CD4-positive, alpha-beta T cell treated with Interleukin-2 at 100 ng/mL for 4 hours (primary cell): ENCODE measurements at regions not wholly inside any gene's neighbourhood (a gene's known extent, or its start where the extent isn't known, plus 50 kb on each side); places are given as distances from the start of the nearest gene placed in this dataset.

ENCODE experiments used
- DNase-seq: peaks from one replicate; pipeline ENCODE4 v3.0.0-alpha.2; 2020; ENCODE audit warnings: low spot score

- peak; percentile 38 for DNase-seq
Measured at GRCh38 chr2:8455236-8456150, 226.4 kb upstream of the ID2 start.

- peak; percentile 62 for DNase-seq
Measured at GRCh38 chr2:8456151-8457091, 225.4 kb upstream of the ID2 start.

GRCh38 chr2:8457092-8457481 lies 224.8 kb upstream of the ID2 start:
- DNase-seq = peak; percentile 31

GRCh38 chr2:8457699-8458502 lies 224.0 kb upstream of the ID2 start:
- peak; percentile 66 for DNase-seq

GRCh38 chr2:8458503-8459459 lies 223.1 kb upstream of the ID2 start:
- no peak for DNase-seq

GRCh38 chr2:8459474-8459873 lies 222.4 kb upstream of the ID2 start:
- DNase-seq = no peak

- no peak for DNase-seq
Measured at GRCh38 chr2:8461341-8461740, 220.5 kb upstream of the ID2 start.

- no peak for DNase-seq
Measured at GRCh38 chr2:8462280-8462679, 219.6 kb upstream of the ID2 start.

- DNase-seq = no peak
Measured at GRCh38 chr2:8462899-8463648, 218.8 kb upstream of the ID2 start.

GRCh38 chr2:8465560-8465959 lies 216.3 kb upstream of the ID2 start:
- DNase-seq = no peak

GRCh38 chr2:8469709-8470493 lies 212.0 kb upstream of the ID2 start:
- DNase-seq = no peak

- no peak for DNase-seq
Measured at GRCh38 chr2:8472545-8473323, 209.1 kb upstream of the ID2 start.

GRCh38 chr2:8475349-8476031 lies 206.4 kb upstream of the ID2 start:
- DNase-seq = peak; percentile 74

- peak; percentile 58 for DNase-seq
Measured at GRCh38 chr2:8477552-8478470, 204.0 kb upstream of the ID2 start.

GRCh38 chr2:8478471-8478793 lies 203.4 kb upstream of the ID2 start:
- no peak for DNase-seq

- DNase-seq = no peak
Measured at GRCh38 chr2:8479298-8479697, 202.6 kb upstream of the ID2 start.

- DNase-seq = no peak
Measured at GRCh38 chr2:8480915-8481314, 200.9 kb upstream of the ID2 start.
